Vagina (tissue), 2 donors: ENCODE measurements at regions not wholly inside any gene's neighbourhood (a gene's known extent, or its start where the extent isn't known, plus 50 kb on each side); places are given as distances from the start of the nearest gene placed in this dataset.
"Not testable (repeated sequence)": the region's sequence is repeated elsewhere in the genome, so short reads cannot be mapped to it uniquely, and the experiment has no call there.

Experiments
- DNase-seq, 2 donors: peaks; one replicate each; pipeline ENCODE4 v3.0.0-alpha.2; 2017; ENCODE audit errors: extremely low spot score in 2 of 2
- H3K27ac ChIP-seq: fragments of 200-600 bp; sonication (generic); one replicate; pipeline ENCODE4 v1.5.1; 2019
- H3K27me3 ChIP-seq: fragments of 200-600 bp; sonication (generic); one replicate; pipeline ENCODE4 v1.5.1; 2019
- H3K36me3 ChIP-seq, 2 donors: fragments of 200-600 bp; sonication (generic); one replicate each; pipeline ENCODE4 v1.5.1; 2017 to 2019
- H3K4me1 ChIP-seq: fragments of 200-600 bp; sonication (generic); one replicate; pipeline ENCODE4 v1.5.1; 2019
- H3K4me3 ChIP-seq, 2 donors: fragments of 200-600 bp; sonication (generic); 1 replicate in 1 of 2; 2 replicates in 1 of 2; pipeline ENCODE4 v1.5.1; 2016 to 2019
- H3K9me3 ChIP-seq: fragments of 200-600 bp; sonication (generic); one replicate; pipeline ENCODE4 v1.5.1; 2019
- POLR2A ChIP-seq, 2 donors: fragments of 450-650 bp; IDR thresholded peaks; one replicate each; pipeline ENCODE4 v1.6.1; 2017; ENCODE audit warnings: antibody characterized with exemption in 2 of 2, mild to moderate bottlenecking in 2 of 2, moderate library complexity in 2 of 2
- POLR2AphosphoS5 ChIP-seq, 2 donors: sonication (generic); formaldehyde crosslinking; IDR thresholded peaks; one replicate each; pipeline ENCODE4 v1.9.0; 2017; ENCODE audit warnings: antibody characterized with exemption in 2 of 2, mild to moderate bottlenecking in 2 of 2, low read depth in 1 of 2; ENCODE audit not compliant: insufficient read depth in 1 of 2
- intact Hi-C: fragments of 100-400 bp; cut with DNase I; formaldehyde crosslinking; loops from one replicate; pipeline ENCODE4 v1.15.1; 2023
- TF ChIP-seq, protein P1 (sequence below), 3 experiments: fragments of 450-650 bp in 2 of 3; fragments of 200-600 bp in 1 of 3; sonication (generic) in 1 of 3; IDR thresholded peaks; one replicate each; pipeline ENCODE4 v1.5.1; 2017 to 2019; ENCODE audit warnings: antibody characterized with exemption in 3 of 3, mild to moderate bottlenecking in 2 of 3, moderate library complexity in 2 of 3

DNA sequence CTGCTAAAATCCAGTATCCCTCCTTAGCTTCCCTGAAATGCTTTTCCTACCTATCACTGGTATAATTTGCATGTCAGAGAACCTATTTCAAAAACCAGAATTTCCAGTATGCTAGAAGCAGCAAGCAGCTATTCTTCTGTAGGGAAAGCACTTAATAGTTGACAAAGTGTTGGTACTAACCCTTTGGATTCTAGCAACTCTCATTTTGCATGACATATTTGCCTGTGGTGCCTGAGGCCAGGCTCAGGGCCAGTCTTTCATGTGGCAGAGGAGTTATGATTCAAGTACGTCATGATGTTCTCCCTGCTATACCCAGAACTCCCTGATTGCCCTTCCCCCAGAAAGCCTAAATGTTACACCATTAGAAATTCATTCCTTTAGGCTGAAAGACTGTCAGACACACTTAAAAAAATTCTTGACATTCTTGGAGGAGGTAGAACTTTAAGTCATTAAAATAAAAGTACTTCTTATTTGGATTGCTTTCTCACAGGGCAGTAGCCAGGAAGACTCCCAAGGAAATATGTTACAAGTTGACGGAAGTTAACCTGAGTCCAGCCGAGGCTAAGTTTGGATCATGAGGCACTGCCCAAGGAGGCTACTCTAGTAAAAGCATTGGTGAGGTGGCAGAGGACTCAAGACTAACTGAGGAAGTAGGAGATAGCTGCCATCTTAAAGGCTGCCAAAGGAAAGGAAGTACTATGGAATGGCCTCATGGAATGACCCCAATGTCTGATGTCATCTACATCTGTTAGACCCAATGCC is 298.4 kb upstream of the SPAG17 start:
- H3K27ac ChIP-seq = no peak overlapping the region
- no peaks in the 10 kb centered on the region for H3K9me3 ChIP-seq
- H3K4me3 ChIP-seq = no peak overlapping the region
- TF ChIP-seq POLR2A (IDR thresholded peaks at IDR 0.05) (no peak), POLR2AphosphoS5 (IDR thresholded peaks at IDR 0.05; ENCODE audit: insufficient read depth in 1 of 2, low read depth in 1 of 2) (no peak)
- TF ChIP-seq, protein P1, sequence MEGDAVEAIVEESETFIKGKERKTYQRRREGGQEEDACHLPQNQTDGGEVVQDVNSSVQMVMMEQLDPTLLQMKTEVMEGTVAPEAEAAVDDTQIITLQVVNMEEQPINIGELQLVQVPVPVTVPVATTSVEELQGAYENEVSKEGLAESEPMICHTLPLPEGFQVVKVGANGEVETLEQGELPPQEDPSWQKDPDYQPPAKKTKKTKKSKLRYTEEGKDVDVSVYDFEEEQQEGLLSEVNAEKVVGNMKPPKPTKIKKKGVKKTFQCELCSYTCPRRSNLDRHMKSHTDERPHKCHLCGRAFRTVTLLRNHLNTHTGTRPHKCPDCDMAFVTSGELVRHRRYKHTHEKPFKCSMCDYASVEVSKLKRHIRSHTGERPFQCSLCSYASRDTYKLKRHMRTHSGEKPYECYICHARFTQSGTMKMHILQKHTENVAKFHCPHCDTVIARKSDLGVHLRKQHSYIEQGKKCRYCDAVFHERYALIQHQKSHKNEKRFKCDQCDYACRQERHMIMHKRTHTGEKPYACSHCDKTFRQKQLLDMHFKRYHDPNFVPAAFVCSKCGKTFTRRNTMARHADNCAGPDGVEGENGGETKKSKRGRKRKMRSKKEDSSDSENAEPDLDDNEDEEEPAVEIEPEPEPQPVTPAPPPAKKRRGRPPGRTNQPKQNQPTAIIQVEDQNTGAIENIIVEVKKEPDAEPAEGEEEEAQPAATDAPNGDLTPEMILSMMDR (IDR thresholded peaks at IDR 0.05) = no peak
- no peaks in the 10 kb centered on the region for H3K36me3 ChIP-seq
- no peaks in the 10 kb centered on the region for H3K4me1 ChIP-seq
- intact Hi-C loops = no loop called here
- no peaks in the 10 kb centered on the region for H3K27me3 ChIP-seq
- no peak for DNase-seq

- TF ChIP-seq POLR2A (IDR thresholded peaks at IDR 0.05) (no peak), POLR2AphosphoS5 (IDR thresholded peaks at IDR 0.05; ENCODE audit: insufficient read depth in 1 of 2, low read depth in 1 of 2) (no peak)
- TF ChIP-seq, protein P1 (IDR thresholded peaks at IDR 0.05) = no peak
- H3K27ac ChIP-seq = no peak overlapping the region
- no peaks in the 10 kb centered on the region for H3K9me3 ChIP-seq
- H3K27me3 ChIP-seq = no peaks in the 10 kb centered on the region
- no peak overlapping the region for H3K4me3 ChIP-seq
- H3K36me3 ChIP-seq = no peaks in the 10 kb centered on the region
- H3K4me1 ChIP-seq = no peaks in the 10 kb centered on the region
- DNase-seq = no peak
- intact Hi-C loops = no loop called here
These were observed 296.1 kb upstream of the SPAG17 start for GRCh38 chr1:118481126-118481525.

GRCh38 chr1:118479351-118479750 is 294.3 kb upstream of the SPAG17 start:
- no peak overlapping the region for H3K4me3 ChIP-seq
- H3K36me3 ChIP-seq = no peaks in the 10 kb centered on the region
- TF ChIP-seq POLR2AphosphoS5 (IDR thresholded peaks at IDR 0.05; ENCODE audit: insufficient read depth in 1 of 2, low read depth in 1 of 2) (no peak), POLR2A (IDR thresholded peaks at IDR 0.05) (no peak)
- TF ChIP-seq, protein P1 (IDR thresholded peaks at IDR 0.05) = no peak
- no peak for DNase-seq
- no peaks in the 10 kb centered on the region for H3K4me1 ChIP-seq
- intact Hi-C loops = no loop called here
- H3K27ac ChIP-seq = no peak overlapping the region
- no peaks in the 10 kb centered on the region for H3K9me3 ChIP-seq
- H3K27me3 ChIP-seq = no peaks in the 10 kb centered on the region

- H3K27ac ChIP-seq = no peak overlapping the region
- H3K9me3 ChIP-seq = no peaks in the 10 kb centered on the region
- TF ChIP-seq, protein P1 (IDR thresholded peaks at IDR 0.05) = no peak
- no peak for TF ChIP-seq POLR2AphosphoS5 (IDR thresholded peaks at IDR 0.05; ENCODE audit: insufficient read depth in 1 of 2, low read depth in 1 of 2)
- no peak for TF ChIP-seq POLR2A (IDR thresholded peaks at IDR 0.05)
- H3K4me3 ChIP-seq = no peak overlapping the region
- intact Hi-C loops = no loop called here
- no peak for DNase-seq
- H3K4me1 ChIP-seq = no peaks in the 10 kb centered on the region
- H3K27me3 ChIP-seq = no peaks in the 10 kb centered on the region
- H3K36me3 ChIP-seq = no peaks in the 10 kb centered on the region
These were observed 288.8 kb upstream of the SPAG17 start for GRCh38 chr1:118473825-118474224.

- H3K27me3 ChIP-seq, H3K4me1 ChIP-seq, H3K4me3 ChIP-seq, H3K36me3 ChIP-seq, H3K27ac ChIP-seq, DNase-seq, intact Hi-C loops, H3K9me3 ChIP-seq: not testable (repeated sequence)
These were observed 279.4 kb upstream of the SPAG17 start for GRCh38 chr1:118464460-118464859.
